DOHH2 (cell line): ENCODE measurements at regions not wholly inside any gene's neighbourhood (a gene's known extent, or its start where the extent isn't known, plus 50 kb on each side); places are given as distances from the start of the nearest gene placed in this dataset.

Experiments
- H3F3A ChIP-seq: fragments of 200-600 bp; sonication (generic), shearing (Covaris generic); 2 replicates; pipeline ENCODE4 v1.6.0; 2016; ENCODE audit warnings: antibody characterized with exemption, mild to moderate bottlenecking; ENCODE audit not compliant: control insufficient read depth, insufficient read depth
- H3K27ac ChIP-seq: fragments of 200-600 bp; sonication (generic); 2 replicates; pipeline ENCODE4 v1.5.1; 2014; ENCODE audit warnings: low read depth, mild to moderate bottlenecking, low read length, moderate library complexity
- H3K27me3 ChIP-seq: fragments of 200-600 bp; sonication (generic); 2 replicates; pipeline ENCODE4 v1.6.1; 2014; ENCODE audit warnings: mild to moderate bottlenecking, low read length, mixed read lengths; ENCODE audit not compliant: control insufficient read depth
- H3K36me3 ChIP-seq: fragments of 200-600 bp; sonication (generic); 2 replicates; pipeline ENCODE4 v1.6.1; 2014; ENCODE audit warnings: mild to moderate bottlenecking, low read length, moderate library complexity, mixed read lengths; ENCODE audit not compliant: control insufficient read depth
- H3K4me1 ChIP-seq: fragments of 200-600 bp; sonication (generic); 2 replicates; pipeline ENCODE4 v1.6.1; 2014; ENCODE audit warnings: mild to moderate bottlenecking, low read length, mixed read lengths; ENCODE audit not compliant: control insufficient read depth
- H3K4me2 ChIP-seq: fragments of 200-600 bp; sonication (generic); 2 replicates; pipeline ENCODE4 v1.6.0; 2014; ENCODE audit warnings: mild to moderate bottlenecking, low read length, moderate library complexity
- H3K4me3 ChIP-seq: fragments of 200-600 bp; sonication (generic); 2 replicates; pipeline ENCODE4 v1.5.1; 2014; ENCODE audit warnings: mild to moderate bottlenecking, low read length, mixed read lengths
- H3K79me2 ChIP-seq: fragments of 200-600 bp; sonication (generic); 2 replicates; pipeline ENCODE4 v1.6.1; 2014; ENCODE audit warnings: mild to moderate bottlenecking, low read length, mixed read lengths; ENCODE audit not compliant: control insufficient read depth
- H3K9me2 ChIP-seq: fragments of 200-600 bp; sonication (generic); replicated peaks from 2 replicates; pipeline ENCODE4 v1.6.1; 2014; ENCODE audit warnings: mild to moderate bottlenecking, low read length, mixed read lengths; ENCODE audit not compliant: control insufficient read depth
- H3K9me3 ChIP-seq: fragments of 200-600 bp; sonication (generic); 2 replicates; pipeline ENCODE4 v1.6.1; 2014; ENCODE audit warnings: antibody characterized with exemption, low read length, mixed read lengths; ENCODE audit not compliant: control insufficient read depth, insufficient read depth
- H4K20me1 ChIP-seq: fragments of 200-600 bp; sonication (generic); 2 replicates; pipeline ENCODE4 v1.6.0; 2014; ENCODE audit warnings: low read depth, mild to moderate bottlenecking, antibody characterized with exemption, low read length, moderate library complexity; ENCODE audit not compliant: control insufficient read depth, insufficient read depth
- EZH2phosphoT487 ChIP-seq: fragments of 200-600 bp; sonication (generic); IDR thresholded peaks from 2 replicates; pipeline ENCODE4 v1.6.1; 2017; ENCODE audit warnings: borderline replicate concordance, mild to moderate bottlenecking, antibody characterized with exemption, low read length, moderate library complexity, mixed read lengths
- TF ChIP-seq, protein P1 (sequence below): fragments of 200-600 bp; sonication (generic); IDR thresholded peaks from one replicate; pipeline ENCODE4 v1.5.1; 2014; ENCODE audit warnings: antibody characterized with exemption, mild to moderate bottlenecking, low read depth, low read length; ENCODE audit not compliant: poor library complexity, severe bottlenecking

DNA sequence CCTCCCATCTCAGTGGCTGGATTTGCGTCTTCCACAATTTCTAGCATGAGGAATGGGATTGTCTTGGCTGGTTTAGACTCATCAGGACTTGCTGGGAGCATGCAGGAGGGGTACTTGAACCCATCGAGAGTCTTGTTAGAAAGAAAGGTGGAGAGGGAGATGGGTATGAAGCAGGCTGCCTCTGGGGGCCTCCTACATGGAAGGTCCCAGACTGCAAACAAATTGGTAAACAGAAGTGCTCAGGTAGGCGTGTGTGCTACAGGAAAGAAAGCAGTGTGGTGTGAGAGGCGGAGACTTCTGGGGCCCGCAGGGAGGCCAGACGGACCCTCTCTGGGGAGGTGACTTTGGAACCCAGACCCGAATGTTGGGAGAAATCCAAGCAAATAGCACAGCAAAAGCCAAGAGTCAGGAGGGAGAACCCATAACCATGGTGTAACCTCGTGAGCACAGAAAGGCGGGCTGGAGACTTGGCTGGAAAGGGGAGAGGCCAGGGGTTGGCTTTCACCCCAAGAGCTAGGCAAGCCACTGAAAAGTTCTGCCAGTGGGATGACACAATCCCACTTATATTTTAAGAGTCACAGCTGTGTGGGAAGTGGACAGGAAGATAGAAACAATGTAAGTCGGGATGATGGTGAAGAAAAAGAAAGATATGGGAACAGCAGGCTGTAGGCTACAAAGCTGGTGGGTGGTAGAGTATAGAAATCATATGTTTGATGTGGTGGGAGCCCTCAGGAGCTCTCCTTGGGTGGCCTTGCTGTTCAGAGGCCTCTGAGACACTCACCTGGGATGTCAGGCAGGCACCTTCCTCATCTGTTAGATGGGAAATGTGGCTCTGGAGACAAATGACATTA, 130.1 kb upstream of the PRR20G start:
- Histone ChIP-seq H3K27ac (no peak overlapping the region), H3K36me3 (no peaks in the 10 kb centered on the region), H3K4me3 (no peak overlapping the region), H3K27me3 (peaks cover 31% of the 10 kb centered on the region), H3K4me2 (no peak overlapping the region), H3K9me3 (no peaks in the 10 kb centered on the region), H4K20me1 (no peaks in the 10 kb centered on the region), H3F3A (no peaks in the 10 kb centered on the region), H3K79me2 (no peaks in the 10 kb centered on the region), H3K9me2 (no peaks in the 10 kb centered on the region), H3K4me1 (no peaks in the 10 kb centered on the region)
- TF ChIP-seq, protein P1, sequence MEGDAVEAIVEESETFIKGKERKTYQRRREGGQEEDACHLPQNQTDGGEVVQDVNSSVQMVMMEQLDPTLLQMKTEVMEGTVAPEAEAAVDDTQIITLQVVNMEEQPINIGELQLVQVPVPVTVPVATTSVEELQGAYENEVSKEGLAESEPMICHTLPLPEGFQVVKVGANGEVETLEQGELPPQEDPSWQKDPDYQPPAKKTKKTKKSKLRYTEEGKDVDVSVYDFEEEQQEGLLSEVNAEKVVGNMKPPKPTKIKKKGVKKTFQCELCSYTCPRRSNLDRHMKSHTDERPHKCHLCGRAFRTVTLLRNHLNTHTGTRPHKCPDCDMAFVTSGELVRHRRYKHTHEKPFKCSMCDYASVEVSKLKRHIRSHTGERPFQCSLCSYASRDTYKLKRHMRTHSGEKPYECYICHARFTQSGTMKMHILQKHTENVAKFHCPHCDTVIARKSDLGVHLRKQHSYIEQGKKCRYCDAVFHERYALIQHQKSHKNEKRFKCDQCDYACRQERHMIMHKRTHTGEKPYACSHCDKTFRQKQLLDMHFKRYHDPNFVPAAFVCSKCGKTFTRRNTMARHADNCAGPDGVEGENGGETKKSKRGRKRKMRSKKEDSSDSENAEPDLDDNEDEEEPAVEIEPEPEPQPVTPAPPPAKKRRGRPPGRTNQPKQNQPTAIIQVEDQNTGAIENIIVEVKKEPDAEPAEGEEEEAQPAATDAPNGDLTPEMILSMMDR, result no peak
- no peak for TF ChIP-seq EZH2phosphoT487

GRCh38 chr3:127413871-127414270, 126.0 kb upstream of the PRR20G start:
- Histone ChIP-seq H3K4me1 (no peaks in the 10 kb centered on the region), H3F3A (no peaks in the 10 kb centered on the region), H3K9me2 (no peaks in the 10 kb centered on the region), H3K27me3 (peaks cover 31% of the 10 kb centered on the region), H4K20me1 (no peaks in the 10 kb centered on the region), H3K36me3 (no peaks in the 10 kb centered on the region), H3K79me2 (no peaks in the 10 kb centered on the region), H3K4me3 (no peak overlapping the region), H3K4me2 (no peak overlapping the region), H3K9me3 (no peaks in the 10 kb centered on the region), H3K27ac (no peak overlapping the region)
- no peak for TF ChIP-seq EZH2phosphoT487
- TF ChIP-seq, protein P1, result no peak

- Histone ChIP-seq H3K9me2 (no peaks in the 10 kb centered on the region), H3K27me3 (peaks cover 29% of the 10 kb centered on the region), H3K4me3 (no peak overlapping the region), H3K36me3 (no peaks in the 10 kb centered on the region), H3K4me1 (no peaks in the 10 kb centered on the region), H4K20me1 (no peaks in the 10 kb centered on the region), H3K79me2 (no peaks in the 10 kb centered on the region), H3K9me3 (no peaks in the 10 kb centered on the region), H3K4me2 (no peak overlapping the region), H3F3A (no peaks in the 10 kb centered on the region), H3K27ac (no peak overlapping the region)
- no peak for TF ChIP-seq EZH2phosphoT487
- TF ChIP-seq, protein P1, result no peak
Measured at GRCh38 chr3:127413318-127413673, 125.5 kb upstream of the PRR20G start.
